ENCODE measurements at regions not wholly inside any gene's neighbourhood (a gene's known extent, or its start where the extent isn't known, plus 50 kb on each side); places are given as distances from the start of the nearest gene placed in this dataset.
"Not testable (repeated sequence)": the region's sequence is repeated elsewhere in the genome, so short reads cannot be mapped to it uniquely, and the experiment has no call there.

DNA sequence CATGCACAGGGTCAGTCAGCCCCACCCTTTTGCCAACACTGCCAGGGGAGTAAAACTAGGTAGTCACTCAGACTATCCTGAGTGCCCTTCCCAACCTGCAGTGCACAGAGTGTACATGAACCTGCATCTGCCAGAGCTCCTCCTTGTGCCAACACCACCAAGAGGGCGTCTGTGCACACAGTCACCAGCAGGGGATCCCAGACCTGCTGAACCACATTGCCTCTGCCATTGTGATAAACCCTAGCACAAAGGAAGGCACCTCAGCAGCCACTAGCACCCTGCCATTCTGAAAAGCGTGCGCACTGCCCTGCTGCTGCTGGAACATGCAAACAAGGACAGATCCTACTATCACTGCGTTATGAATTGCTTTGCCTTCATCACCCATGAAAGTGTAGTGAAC lies 247.8 kb upstream of the POU3F4 start:
- TF ChIP-seq, protein P1, sequence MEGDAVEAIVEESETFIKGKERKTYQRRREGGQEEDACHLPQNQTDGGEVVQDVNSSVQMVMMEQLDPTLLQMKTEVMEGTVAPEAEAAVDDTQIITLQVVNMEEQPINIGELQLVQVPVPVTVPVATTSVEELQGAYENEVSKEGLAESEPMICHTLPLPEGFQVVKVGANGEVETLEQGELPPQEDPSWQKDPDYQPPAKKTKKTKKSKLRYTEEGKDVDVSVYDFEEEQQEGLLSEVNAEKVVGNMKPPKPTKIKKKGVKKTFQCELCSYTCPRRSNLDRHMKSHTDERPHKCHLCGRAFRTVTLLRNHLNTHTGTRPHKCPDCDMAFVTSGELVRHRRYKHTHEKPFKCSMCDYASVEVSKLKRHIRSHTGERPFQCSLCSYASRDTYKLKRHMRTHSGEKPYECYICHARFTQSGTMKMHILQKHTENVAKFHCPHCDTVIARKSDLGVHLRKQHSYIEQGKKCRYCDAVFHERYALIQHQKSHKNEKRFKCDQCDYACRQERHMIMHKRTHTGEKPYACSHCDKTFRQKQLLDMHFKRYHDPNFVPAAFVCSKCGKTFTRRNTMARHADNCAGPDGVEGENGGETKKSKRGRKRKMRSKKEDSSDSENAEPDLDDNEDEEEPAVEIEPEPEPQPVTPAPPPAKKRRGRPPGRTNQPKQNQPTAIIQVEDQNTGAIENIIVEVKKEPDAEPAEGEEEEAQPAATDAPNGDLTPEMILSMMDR (IDR thresholded peaks at IDR 0.05; ENCODE audit: low read depth, low read length): 0 out of 2 replicates have a peak, but pooled peaks have one; percentile 11

DNA sequence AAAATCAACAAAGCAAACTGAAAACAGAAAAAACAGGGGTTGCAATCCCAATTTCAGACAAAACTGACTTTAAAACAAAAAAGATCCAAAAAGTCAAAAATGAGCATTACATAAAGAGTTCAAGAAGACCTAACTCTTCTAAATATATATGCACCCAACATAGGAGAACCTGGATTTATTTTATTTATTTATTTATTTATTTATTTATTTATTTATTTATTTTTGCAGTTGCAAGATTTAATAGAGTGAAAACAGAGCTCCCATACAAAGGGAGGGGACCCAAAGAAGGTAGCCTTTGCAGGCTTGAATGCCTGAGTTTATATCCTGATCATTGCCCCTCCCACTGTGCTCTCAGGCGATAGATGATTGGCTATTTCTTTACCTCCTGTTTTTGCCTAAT lies 245.9 kb upstream of the POU3F4 start:
- not testable (repeated sequence) for H3K27me3 ChIP-seq (ENCODE audit: insufficient read depth, low read depth, severe bottlenecking); H3K9me3 ChIP-seq (ENCODE audit: severe bottlenecking)

More for the DNA sequence above, 247.8 kb upstream of the POU3F4 start:
- H3K27me3 ChIP-seq (ENCODE audit: insufficient read depth, low read depth, severe bottlenecking): no peaks in the 10 kb centered on the region
- peak; percentile 5 for DNase-seq
- H3K4me3 ChIP-seq (ENCODE audit: low read depth, low read length): no peak overlapping the region
- H3K36me3 ChIP-seq: no peaks in the 10 kb centered on the region
- H3K27ac ChIP-seq: no peak overlapping the region
- no peaks in the 10 kb centered on the region for H3K9me3 ChIP-seq (ENCODE audit: severe bottlenecking)

DNA sequence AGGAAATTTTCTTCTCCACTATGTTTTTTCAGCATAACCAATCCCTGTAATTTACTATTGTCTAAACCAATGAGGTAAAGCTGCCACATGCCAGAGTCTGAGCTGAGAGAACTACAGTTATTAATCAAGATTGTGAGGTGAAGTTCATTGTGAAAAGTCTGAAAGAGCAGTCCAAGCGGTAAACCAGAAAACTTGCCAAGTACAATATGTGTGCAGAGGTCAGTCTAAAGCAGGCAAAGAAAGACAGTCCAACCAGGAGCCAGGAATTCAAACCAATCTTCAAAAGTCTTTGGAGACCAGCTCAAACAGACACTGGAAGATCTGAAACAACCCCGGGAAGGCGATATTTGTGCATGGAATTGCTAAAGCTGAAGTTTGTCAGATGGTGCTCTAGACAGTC lies 229.1 kb upstream of the POU3F4 start:
- TF ChIP-seq, protein P1 (IDR thresholded peaks at IDR 0.05; ENCODE audit: low read depth, low read length): no peak
- no peak for DNase-seq
- Histone ChIP-seq H3K4me3 (ENCODE audit: low read depth, low read length) (no peak overlapping the region), H3K27me3 (ENCODE audit: insufficient read depth, low read depth, severe bottlenecking) (peaks cover 2% of the 10 kb centered on the region), H3K9me3 (ENCODE audit: severe bottlenecking) (no peaks in the 10 kb centered on the region), H3K27ac (no peak overlapping the region), H3K36me3 (no peaks in the 10 kb centered on the region)

More for the DNA sequence above, 245.9 kb upstream of the POU3F4 start:
- not testable (repeated sequence) for H3K27ac ChIP-seq; H3K4me3 ChIP-seq (ENCODE audit: low read depth, low read length); H3K36me3 ChIP-seq; DNase-seq

DNA sequence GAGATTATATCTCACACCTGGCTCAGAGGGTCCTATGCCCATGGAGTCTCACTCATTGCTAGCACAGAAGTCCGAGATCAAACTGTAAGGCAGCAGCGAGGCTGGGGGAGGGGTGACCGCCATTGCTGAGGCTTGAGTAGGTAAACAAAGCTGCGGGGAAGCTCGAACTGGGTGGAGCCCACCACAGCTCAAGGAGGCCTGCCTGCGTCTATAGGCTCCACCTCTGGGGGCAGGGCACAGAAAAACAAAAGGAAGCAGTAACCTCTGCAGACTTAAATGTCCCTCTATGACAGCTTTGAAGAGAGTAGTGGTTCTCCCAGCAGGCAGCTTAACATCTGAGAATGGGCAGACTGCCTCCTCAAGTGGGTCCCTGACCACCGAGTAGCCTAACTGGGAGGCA lies 221.5 kb upstream of the POU3F4 start:
- not testable (repeated sequence) for H3K4me3 ChIP-seq (ENCODE audit: low read depth, low read length); DNase-seq; H3K27me3 ChIP-seq (ENCODE audit: insufficient read depth, low read depth, severe bottlenecking); H3K27ac ChIP-seq; H3K36me3 ChIP-seq; H3K9me3 ChIP-seq (ENCODE audit: severe bottlenecking)

DNA sequence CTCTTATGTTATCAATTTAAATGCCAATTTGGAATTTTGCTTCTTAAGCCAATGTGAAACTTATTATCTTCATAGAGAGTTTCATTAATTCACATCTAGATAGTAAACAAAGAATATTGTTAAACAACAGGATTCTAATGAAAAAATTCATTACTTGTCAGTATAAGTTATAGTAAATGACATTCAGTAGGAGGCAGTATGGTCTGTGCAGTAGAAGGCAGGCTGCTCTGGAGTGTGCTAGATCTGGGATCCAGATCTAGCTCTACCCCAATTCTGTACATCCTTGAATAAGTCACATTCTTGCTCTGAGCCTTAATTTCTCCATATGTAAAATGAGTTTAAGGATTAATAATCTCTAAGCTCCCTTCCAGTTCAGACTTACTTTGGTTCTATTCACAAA lies 202.7 kb upstream of the POU3F4 start:
- no peaks in the 10 kb centered on the region for H3K36me3 ChIP-seq
- TF ChIP-seq, protein P1 (IDR thresholded peaks at IDR 0.05; ENCODE audit: low read depth, low read length): no peak
- H3K9me3 ChIP-seq (ENCODE audit: severe bottlenecking): no peaks in the 10 kb centered on the region
- no peak for DNase-seq
- no peaks in the 10 kb centered on the region for H3K27me3 ChIP-seq (ENCODE audit: insufficient read depth, low read depth, severe bottlenecking)
- H3K4me3 ChIP-seq (ENCODE audit: low read depth, low read length): no peak overlapping the region
- no peak overlapping the region for H3K27ac ChIP-seq

DNA sequence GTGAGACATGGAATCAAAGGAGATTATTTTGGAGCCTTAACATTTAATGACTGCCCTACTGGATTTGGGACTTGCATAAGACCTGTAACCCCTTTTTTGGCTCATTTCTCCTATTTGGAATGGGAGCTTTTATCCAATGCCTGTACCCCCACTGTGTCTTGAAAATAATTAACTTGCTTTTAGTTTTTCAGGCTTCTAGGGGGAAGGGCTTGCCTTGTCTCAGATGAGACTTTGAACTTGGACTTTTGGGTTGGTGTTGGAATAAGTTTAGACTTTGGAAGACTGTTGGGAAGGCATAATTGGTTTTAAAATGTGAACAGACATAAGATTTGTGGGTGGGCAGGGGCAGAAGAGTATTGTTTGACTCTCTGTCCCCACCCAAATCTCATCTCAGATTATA lies 189.1 kb upstream of the POU3F4 start:
- no peaks in the 10 kb centered on the region for H3K9me3 ChIP-seq (ENCODE audit: severe bottlenecking)
- DNase-seq: no peak
- TF ChIP-seq, protein P1 (IDR thresholded peaks at IDR 0.05; ENCODE audit: low read depth, low read length): no peak

DNA sequence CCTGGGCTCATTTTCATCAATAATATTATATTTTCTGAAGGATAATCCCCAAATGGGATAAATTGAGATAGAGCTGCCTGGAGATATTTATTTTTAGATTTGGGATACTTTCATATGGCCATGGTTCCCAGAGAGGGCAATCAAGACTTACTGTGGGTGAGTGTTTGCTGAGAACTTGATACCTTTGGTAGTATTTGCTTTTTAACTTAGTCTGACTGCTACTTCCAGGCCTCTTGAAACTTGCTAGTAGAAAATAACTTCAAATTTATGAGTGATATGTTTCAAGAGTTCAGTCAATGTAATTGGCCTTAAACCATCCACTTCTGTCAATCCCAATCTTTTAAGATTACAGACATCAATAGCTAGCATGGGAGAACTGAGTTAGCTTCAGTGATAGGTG lies 181.6 kb upstream of the POU3F4 start:
- Histone ChIP-seq H3K27me3 (ENCODE audit: insufficient read depth, low read depth, severe bottlenecking) (peaks cover 6% of the 10 kb centered on the region), H3K4me3 (ENCODE audit: low read depth, low read length) (no peak overlapping the region), H3K27ac (no peak overlapping the region), H3K36me3 (no peaks in the 10 kb centered on the region), H3K9me3 (ENCODE audit: severe bottlenecking) (no peaks in the 10 kb centered on the region)
- DNase-seq: no peak
- TF ChIP-seq, protein P1 (IDR thresholded peaks at IDR 0.05; ENCODE audit: low read depth, low read length): no peak

More for the DNA sequence above, 189.1 kb upstream of the POU3F4 start:
- Histone ChIP-seq H3K27me3 (ENCODE audit: insufficient read depth, low read depth, severe bottlenecking) (no peaks in the 10 kb centered on the region), H3K4me3 (ENCODE audit: low read depth, low read length) (no peak overlapping the region), H3K27ac (no peak overlapping the region), H3K36me3 (no peaks in the 10 kb centered on the region)
